NCI-H82 treated with DMSO at 0.1 percent for 48 hours (cell line): ENCODE measurements at regions not wholly inside any gene's neighbourhood (a gene's known extent, or its start where the extent isn't known, plus 50 kb on each side); places are given as distances from the start of the nearest gene placed in this dataset.
"Not testable (repeated sequence)": the region's sequence is repeated elsewhere in the genome, so short reads cannot be mapped to it uniquely, and the experiment has no call there.

Source experiments
- DNase-seq: peaks from one replicate; lab custom pipeline; 2025; ENCODE audit not compliant: unreplicated experiment; lab: John Stamatoyannopoulos, UW

DNA sequence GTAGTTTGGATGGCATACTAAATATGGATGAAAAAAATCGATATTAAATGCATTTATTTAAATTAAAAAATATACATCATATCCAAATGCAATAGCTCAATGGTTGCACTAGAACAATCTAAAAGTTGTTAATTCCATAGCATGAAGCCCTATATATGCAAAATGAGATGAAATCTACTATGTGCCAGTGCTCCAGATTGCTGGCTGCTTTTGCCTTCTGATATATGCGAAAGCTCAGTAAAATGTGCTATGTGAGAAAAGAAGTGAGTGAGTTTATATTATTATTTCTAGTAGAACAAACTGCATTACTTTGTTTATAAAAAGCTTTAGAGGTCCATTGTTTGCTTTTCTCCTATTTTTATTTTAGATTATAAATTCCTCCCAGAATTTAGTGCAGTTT, 186.7 kb downstream of the MAT2B start:
- DNase-seq = no peak

DNA sequence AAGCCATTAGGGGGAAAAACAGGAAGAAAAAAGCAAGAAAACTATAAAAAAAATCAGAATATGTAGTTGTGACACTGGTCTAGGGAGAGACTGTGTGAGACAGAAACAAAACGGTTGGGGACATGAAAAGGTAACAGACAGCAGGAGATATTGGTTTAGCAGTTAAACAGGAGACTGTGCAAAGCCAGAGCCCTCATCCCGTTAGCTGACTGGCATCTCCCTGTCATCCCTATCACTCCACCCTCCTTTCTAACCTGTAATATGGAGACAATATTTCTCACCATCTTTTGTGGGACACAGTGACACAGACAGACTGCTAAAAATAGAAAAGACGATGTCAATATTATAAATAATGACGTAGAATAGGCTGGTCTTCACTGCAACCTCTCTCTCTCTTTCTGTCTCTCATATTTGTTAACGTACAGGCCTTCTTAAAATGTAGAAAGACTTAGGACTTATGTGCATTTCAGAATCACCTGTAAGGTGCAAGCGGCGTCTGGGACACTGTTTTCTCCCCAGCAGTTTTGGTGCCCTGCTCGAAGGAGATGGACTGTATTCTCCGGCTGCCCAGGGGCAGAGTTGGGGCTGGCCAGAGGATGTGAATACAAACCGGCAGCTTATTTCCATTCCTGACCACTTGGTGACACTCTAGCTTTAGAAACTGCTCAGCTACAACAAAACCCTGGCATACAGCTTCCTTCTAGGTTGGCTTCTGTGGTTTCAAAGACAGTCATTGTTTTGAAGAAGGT, 190.6 kb downstream of the MAT2B start:
- peak; percentile 88 for DNase-seq

DNA sequence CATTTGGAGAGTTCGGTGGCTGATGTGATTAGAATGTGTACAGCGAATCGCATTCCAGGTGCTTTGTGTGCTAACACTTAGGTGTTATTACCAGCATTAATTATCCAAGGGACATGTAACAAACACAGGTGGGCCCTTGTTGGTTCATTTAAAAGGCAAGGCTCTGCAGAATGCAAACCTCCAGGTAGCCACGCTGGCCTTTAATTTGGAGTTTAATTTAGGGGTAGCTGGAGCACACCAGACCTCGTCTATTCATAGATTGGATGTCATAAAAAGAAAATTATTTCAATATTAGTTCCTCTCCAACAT, 191.1 kb downstream of the MAT2B start:
- DNase-seq = no peak

DNA sequence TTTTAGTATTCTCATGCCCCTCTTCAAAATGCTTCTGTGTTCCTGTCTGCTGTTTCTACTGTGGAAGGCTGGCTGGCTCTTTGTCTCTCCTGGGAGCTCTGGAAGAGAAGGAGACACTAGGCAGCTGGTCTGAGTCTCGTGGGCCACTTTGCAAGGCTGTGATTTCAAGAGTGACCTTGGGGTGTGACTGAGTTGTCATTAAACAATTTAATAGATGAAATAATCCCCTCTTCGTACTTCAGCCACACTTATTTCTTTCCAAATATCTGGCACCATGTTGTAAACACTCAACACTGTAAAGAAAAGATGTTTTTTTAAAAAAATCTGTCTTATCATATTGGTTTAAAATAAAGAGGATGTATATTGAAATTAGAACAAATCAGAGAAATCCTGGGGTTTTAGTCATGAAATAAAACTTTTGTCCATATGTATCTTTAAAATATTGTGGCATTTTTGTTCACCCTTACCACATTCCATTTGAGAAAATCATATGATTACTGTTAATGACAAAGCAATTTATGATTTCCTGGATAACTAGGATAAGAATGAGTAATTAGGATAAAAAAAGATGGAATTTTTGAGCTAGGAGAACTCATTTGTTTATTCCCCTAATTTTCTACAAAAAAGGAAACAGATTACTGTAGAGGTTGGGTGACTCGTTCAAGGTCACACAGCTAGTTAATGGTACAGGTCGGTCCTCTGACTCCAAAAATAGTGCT, 200.8 kb downstream of the MAT2B start:
- no peak for DNase-seq

DNA sequence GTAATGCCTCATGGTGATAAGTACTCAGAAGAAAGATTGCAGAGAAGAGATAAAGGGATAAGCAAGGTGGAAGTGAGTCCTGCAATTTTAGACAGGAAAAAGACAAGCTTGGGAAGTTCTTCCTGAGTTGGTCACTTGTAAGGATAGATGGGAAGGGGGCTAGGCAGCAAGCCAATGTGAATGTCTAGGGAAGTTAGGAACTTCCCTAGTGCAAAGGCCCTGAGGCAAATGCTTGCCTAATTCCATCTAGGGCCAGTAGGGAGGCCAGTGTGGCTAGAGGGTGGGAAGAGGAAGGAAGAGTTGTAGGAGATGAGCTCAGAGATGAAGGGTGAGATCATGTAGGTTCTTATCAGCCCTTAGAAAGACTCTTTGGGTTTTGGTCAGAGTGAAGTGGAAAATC, 206.6 kb downstream of the MAT2B start:
- DNase-seq = no peak

DNA sequence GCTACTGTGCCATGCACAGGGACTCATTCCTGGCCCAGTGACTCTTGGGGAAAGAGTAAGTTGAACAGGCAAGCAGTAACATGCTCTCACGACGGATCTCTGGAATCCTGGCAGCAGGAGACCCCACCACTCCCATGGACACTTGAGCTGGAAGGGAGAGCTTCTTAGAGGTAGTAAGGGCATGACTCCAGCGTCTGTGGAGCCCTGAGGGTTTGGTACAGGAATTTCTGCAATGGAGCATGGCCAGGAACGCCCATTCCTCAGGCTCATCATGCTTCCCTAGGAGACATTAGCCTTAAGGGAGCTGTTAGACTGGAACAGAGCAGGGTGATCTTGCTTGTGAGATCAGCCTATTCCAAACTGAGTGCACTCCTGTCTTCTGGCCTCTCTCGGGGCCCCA, 212.9 kb downstream of the MAT2B start:
- DNase-seq = no peak

DNA sequence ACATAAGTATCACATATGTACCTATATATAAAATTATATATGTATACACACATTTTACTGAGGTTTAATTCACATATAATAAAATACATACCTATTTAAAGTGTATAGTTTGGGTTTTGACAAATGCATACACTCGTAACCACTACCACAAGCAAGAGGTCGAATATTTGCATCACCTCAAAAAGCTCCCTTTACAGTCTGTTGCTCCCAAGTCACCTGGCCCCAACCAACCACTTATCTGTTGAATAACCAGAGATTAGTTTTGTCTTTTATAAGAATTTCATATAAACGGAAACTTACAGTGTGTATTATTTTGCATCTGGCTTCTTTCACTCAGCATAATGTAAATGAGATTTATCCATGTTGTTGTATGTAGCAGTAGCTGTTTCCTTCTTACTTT, 218.9 kb downstream of the MAT2B start:
- no peak for DNase-seq

DNA sequence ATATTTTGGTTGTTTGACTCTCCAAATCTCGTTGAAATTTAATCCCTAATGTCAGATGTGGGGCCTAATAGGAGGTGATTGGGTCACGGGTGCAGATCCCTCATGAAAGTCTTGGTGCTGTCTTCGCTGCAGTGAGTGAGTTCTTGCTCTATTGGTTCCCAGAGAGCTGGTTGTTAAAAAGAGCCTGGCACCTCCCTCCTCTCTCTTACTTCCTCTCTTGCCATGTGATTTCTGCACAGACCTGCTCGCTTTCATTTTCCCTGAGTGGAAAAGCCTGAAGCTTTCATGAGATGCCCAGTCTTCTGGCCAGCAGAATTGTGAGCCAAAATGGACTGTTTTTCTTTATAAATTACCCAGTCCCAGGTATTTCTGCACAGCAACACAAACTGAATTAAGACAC, 221.6 kb downstream of the MAT2B start:
- peak; percentile 20 for DNase-seq

DNA sequence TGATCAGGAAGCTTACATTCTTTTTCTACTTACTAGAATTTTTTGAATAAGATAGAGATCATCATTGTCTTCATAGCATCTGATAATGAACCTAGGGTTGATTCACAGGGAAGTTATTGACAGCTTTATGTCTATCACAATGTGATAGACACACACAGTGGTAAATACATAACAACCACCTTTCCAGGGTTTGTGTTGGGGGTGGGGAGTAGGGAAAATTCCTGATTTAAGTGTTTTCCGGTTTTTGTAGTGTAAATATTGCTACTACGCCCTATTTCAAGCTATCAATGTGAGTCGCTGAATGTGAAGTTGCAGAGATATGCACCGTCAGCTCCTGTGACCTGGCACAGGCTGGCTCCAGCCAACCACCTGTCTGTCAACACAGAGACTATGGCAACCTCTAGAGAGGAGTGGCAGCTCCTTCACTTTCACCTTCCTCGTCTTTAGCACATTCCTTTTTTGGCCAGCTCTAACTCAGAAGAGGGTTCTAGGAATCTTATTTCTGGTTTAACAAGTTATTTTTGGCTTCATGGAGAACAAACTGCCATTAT, 224.9 kb downstream of the MAT2B start:
- no peak for DNase-seq

DNA sequence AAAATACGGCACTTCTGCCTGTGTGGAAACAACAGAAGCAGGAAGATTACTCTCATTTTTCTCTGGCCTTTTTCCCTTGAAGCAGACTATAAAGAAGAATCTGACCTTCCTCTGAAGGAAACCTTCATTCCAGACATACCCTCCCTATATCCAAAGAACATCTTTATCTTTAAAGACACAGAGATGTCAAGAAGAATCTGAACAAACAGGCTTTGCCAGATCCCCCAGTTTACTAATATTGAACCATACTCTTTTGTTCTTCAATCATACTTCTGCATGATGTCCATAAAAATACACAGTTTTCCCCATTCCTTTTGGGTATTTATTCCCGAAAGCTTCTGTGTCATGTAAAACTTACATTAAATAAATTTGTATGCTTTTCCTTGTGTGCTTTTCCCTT, 225.8 kb downstream of the MAT2B start:
- no peak for DNase-seq

DNA sequence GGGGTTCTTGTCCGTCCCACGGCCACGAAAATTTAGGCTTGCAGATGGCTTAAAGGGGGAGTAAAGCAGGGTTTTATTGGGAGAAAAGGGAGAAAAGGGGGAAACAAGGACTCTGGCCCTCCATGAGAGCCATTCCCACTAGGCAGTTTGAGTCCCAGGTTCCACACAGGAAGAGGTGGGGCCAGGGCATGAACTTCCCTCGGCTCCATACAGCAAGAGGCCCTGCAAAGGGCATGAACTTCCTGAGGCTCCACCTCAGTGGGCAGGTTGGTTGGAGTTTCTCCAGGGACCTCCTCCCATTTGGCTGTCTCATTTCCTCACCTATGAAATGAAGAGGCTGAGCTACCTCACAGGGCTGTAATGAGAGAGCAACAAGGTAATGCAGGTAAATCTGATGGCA, 229.7 kb downstream of the MAT2B start:
- DNase-seq = no peak

DNA sequence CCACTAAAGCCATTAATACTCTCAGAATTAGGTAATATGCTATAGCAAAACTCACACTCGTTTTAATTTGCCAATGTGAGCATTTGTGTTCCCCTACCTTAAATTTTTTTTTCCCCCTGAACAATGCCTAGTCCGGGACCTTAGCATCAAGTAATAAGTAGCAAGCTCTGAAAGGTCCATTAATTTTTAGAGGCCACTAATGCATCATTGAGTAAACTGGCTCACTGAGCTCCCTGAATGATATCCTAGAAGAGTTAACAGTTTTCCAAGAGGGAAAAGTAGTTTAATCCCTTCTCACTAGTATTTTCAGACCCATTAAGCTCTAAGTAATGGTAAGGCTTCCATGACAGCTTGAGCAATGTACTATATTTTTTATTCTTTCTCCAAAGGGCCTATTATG, 242.2 kb downstream of the MAT2B start:
- DNase-seq = no peak

DNA sequence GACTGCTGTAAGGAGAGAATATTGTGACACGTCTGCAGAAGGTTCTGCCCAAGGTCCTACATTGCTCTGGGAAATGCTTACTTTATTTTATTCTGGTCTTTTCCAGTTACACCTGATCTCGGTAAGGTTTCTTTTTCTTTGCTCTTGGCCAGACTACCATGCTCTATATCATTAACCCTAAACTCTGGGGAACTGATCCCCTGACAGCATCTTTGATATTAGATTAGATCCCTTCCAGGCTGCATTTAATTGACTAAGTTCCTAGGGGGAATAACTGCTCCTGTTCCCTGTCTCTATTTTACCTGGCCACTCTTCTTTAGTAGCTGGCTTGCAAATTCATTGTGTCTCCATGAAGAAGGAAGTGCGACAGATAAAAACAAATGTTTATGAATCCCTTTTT, 243.5 kb downstream of the MAT2B start:
- no peak for DNase-seq

DNA sequence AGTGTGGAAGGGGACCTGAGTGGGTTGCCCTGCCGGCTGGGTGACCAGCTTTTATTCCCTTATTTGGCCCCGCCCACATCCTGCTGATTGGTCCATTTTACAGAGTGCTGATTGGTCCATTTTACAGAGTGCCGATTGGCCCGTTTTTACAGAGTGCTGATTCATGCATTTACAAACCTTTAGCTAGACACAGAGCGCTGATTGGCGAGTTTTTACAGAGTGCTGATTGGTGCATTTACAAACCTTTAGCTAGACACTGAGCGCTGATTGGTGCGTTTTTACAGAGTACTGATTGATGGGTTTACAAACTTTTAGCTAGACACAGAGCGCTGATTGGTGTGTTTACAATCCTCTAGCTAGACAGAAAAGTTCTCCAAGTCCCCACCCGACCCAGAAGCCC, 245.0 kb downstream of the MAT2B start:
- DNase-seq = not testable (repeated sequence)

DNA sequence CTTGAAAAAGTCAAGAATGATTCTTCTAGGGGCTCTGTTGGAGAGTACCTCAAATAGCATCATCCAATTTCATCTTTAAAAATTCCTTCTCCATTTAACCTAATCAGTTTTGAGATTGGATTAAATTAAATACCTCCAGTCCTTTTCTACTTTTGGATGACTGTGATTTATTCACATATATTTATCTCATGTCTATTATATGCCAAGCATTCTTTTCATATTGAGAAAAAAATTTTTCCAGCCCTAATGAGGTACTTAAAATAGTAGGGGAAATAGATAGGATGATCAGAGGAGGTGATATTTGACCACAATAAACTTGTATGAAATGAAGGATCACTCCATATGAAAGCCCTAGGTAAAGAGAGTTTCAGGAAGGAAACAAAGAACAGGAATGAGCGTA, 250.1 kb downstream of the MAT2B start:
- no peak for DNase-seq

DNA sequence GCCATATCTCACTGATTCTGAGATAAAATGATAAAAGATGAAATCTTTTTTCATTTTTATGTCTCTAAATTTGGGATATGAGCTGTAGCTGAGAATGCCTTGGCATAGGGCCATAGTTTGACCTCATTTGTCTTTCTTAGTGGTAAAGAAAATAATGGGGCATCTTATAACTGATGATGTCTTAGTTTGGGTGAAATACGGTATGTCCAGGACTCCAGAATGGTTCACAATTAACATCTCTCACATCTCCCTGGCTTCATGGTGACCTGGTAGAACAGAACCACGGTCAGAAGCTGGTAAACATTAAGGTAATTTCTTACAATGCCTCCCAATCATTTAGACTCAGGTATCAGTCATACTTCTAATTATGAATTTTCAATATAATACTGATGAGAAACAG, 250.8 kb downstream of the MAT2B start:
- no peak for DNase-seq

DNA sequence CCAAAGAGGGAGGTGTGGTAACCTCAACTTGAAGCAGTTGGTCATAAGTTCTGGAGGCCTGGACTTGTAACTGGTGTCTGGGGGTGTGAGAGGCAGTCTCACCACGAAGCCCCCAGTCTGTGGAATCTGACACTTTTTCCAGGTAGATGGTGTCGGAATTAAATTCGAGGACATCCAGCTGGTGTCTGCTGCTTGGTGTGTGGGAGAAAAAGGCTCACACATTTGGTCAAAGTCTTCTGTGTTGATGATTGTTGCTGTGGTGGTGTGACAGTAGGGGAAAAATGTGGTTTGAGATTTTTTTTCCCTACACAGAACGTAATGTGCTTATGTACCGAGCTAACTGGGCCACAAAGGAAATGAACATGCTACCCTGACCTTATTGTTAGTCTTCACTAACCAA, 251.9 kb downstream of the MAT2B start:
- DNase-seq = no peak

DNA sequence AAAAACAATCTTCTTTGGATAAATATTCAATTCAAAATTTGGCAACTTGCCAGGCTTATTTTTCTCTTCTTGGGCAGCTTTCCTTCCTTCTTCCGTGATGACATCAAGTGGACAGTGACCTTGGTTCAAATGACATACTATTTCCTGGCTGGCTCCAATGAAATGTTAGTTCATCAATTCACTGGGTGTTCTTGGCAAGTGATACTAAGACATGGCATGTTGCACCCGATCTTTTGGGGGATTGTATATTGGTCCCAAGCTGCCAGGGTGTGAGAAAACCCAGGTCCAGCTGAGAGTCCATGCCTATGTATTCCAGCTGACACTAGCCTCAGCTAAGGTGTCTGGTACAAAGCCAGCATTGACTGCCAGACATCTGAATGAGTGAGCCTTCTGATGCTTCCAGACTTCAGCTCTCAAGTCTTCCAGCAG, 252.9 kb downstream of the MAT2B start:
- DNase-seq = no peak

DNA sequence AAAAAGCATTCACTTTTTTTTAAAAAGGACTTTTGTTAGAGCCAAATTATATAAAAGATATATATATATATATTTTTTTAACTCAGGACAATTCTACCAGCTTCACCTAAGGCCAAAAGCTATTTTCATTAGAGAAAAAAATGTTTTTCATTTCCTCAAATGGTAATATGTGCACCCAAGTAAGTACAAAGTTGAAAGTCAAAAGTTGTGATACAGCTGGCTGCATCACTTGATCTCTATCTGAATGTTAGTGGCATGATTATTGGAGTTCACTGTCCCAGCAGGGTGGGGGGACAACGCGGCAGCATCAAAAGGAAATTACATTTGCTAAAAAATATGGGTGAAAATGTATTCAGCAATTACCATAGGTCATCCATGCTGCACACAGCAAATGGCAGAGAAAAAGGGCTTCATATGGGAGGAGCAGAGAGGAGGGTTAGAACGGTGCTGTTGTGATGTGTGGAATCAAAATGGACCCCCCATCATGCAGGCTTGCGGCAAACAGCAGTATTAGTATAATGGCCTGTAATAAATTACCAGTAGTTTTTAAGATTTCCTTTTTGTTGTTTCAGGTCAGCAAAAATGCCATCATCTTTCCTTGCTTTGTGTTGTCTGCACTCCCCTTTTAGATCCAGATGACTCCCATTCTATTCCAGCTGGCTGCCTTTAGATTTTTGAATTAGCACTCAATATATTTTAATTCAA, 253.7 kb downstream of the MAT2B start:
- DNase-seq = no peak

DNA sequence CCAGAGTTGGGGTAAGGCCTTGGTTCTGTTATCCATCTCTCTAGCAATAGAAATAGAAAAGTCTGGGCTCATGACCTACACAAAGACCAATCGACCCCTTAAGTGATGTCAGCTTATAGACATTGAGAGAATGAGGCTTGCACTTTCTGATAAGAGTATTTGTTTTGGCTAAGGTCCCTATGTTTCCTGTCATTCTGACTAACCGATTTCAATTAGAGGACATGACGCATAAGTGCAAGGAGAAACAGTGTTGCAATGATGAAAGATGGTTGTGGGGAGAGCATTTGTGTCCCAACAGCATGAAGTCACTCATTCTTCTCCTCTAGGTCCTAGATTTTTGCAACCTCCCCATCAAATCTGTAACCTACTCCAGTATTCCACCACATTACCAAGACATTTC, 255.1 kb downstream of the MAT2B start:
- no peak for DNase-seq

DNA sequence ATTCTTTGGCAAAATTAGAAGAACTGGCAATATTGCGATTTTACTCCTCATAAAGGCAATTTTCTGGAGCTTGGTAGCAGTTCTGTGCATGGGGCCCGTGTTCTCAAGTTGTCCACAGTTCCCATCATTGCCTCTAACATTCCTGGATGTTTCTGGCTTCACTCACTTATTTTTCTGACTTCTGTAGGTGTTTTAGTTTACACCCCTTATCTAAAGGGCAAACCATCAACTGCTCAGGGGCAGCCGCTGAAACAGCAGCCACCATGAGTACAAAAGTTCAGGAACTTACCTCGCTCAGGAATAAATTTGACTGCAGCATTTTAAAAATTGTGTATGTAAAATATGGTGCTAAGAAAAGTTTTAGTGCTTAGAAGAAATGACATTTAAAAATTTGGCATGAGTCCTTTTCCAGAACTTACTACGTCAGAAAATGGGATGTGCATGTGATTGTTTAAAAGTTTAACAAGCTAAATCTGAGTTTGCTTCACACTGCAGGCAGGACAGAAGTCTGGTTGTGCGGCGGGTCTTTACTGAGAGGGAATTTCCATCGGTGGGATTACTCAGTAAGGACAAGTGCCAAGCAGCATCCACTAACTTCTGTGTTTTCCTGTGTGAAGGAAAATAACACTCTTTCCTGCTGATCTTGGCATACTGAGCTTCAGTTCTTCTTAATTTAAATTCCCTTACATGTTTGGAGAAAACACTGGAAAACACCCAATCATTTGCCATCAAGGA, 261.7 kb downstream of the MAT2B start:
- DNase-seq = no peak
